H9 (cell line): ENCODE measurements at regions not wholly inside any gene's neighbourhood (a gene's known extent, or its start where the extent isn't known, plus 50 kb on each side); places are given as distances from the start of the nearest gene placed in this dataset.
"Not testable (repeated sequence)": the region's sequence is repeated elsewhere in the genome, so short reads cannot be mapped to it uniquely, and the experiment has no call there.

Source experiments
- DNase-seq: peaks from one replicate; pipeline ENCODE4 v3.0.0-alpha.2; 2017
- H2AFZ ChIP-seq: one replicate; pipeline ENCODE4 v1.6.1; 2013; ENCODE audit warnings: mild to moderate bottlenecking, low read length, control low read depth, moderate library complexity
- H2AK5ac ChIP-seq: 2 replicates; pipeline ENCODE4 v1.6.1; 2013; ENCODE audit warnings: low read length, control low read depth, mixed read lengths; ENCODE audit not compliant: insufficient read length
- H2BK120ac ChIP-seq: one replicate; pipeline ENCODE4 v1.6.1; 2013; ENCODE audit warnings: low read depth, mild to moderate bottlenecking, low read length, control low read depth, inconsistent platforms; ENCODE audit not compliant: poor library complexity, severe bottlenecking
- H2BK12ac ChIP-seq: 2 replicates; pipeline ENCODE4 v1.6.1; 2013; ENCODE audit warnings: low read length, control low read depth, mixed read lengths, low read depth; ENCODE audit not compliant: insufficient read length
- H2BK15ac ChIP-seq: 2 replicates; pipeline ENCODE4 v1.6.1; 2013; ENCODE audit warnings: low read depth, low read length, control low read depth
- H2BK20ac ChIP-seq: one replicate; pipeline ENCODE4 v1.6.1; 2013; ENCODE audit warnings: low read depth, mild to moderate bottlenecking, low read length, control low read depth, inconsistent platforms; ENCODE audit not compliant: poor library complexity, severe bottlenecking
- H2BK5ac ChIP-seq: 2 replicates; pipeline ENCODE4 v1.6.1; 2013; ENCODE audit warnings: low read length, control low read depth, mixed read lengths; ENCODE audit not compliant: insufficient read length
- H3K14ac ChIP-seq: 2 replicates; pipeline ENCODE4 v1.6.1; 2013; ENCODE audit warnings: low read length, control low read depth; ENCODE audit not compliant: insufficient read depth
- H3K18ac ChIP-seq: 2 replicates; pipeline ENCODE4 v1.6.1; 2013; ENCODE audit warnings: low read depth, mild to moderate bottlenecking, mixed read lengths, low read length, control low read depth; ENCODE audit not compliant: insufficient read length
- H3K23ac ChIP-seq: 2 replicates; pipeline ENCODE4 v1.6.1; 2013; ENCODE audit warnings: low read length, control low read depth, mixed read lengths, low read depth; ENCODE audit not compliant: insufficient read length
- H3K23me2 ChIP-seq: 2 replicates; pipeline ENCODE4 v1.6.1; 2013; ENCODE audit warnings: low read depth, mild to moderate bottlenecking, mixed read lengths, low read length, control low read depth; ENCODE audit not compliant: insufficient read length, poor library complexity, severe bottlenecking
- H3K27ac ChIP-seq: 2 replicates; pipeline ENCODE4 v1.5.1; 2013; ENCODE audit warnings: low read length, control low read depth, mixed read lengths, low read depth; ENCODE audit not compliant: insufficient read length
- H3K27me3 ChIP-seq: 2 replicates; pipeline ENCODE4 v1.6.1; 2013; ENCODE audit warnings: low read length, control low read depth, inconsistent platforms; ENCODE audit not compliant: insufficient read depth
- H3K4ac ChIP-seq: 2 replicates; pipeline ENCODE4 v1.6.1; 2013; ENCODE audit warnings: low read depth, mild to moderate bottlenecking, control low read depth, inconsistent platforms, low read length, moderate library complexity
- H3K4me1 ChIP-seq: 2 replicates; pipeline ENCODE4 v1.6.1; 2013; ENCODE audit warnings: low read length, control low read depth, inconsistent platforms; ENCODE audit not compliant: insufficient read depth
- H3K4me2 ChIP-seq: 2 replicates; pipeline ENCODE4 v1.6.1; 2013; ENCODE audit warnings: low read length, control low read depth, mixed read lengths; ENCODE audit not compliant: insufficient read length, insufficient read depth
- H3K56ac ChIP-seq: 2 replicates; pipeline ENCODE4 v1.6.1; 2013; ENCODE audit warnings: low read depth, mild to moderate bottlenecking, mixed read lengths, low read length, control low read depth; ENCODE audit not compliant: insufficient read length
- H3K79me1 ChIP-seq: 2 replicates; pipeline ENCODE4 v1.6.1; 2013; ENCODE audit warnings: low read depth, mild to moderate bottlenecking, moderate library complexity, low read length, control low read depth, inconsistent platforms; ENCODE audit not compliant: insufficient read depth, poor library complexity, severe bottlenecking
- H3K79me2 ChIP-seq: 2 replicates; pipeline ENCODE4 v1.6.1; 2013; ENCODE audit warnings: low read length, control low read depth, inconsistent platforms; ENCODE audit not compliant: insufficient read depth
- H3K9ac ChIP-seq: 2 replicates; pipeline ENCODE4 v1.6.1; 2013; ENCODE audit warnings: low read length, control low read depth, mixed read lengths; ENCODE audit not compliant: insufficient read length; ENCODE audit errors: extremely low read depth
- H3K9me3 ChIP-seq: one replicate; pipeline ENCODE4 v1.6.1; 2013; ENCODE audit warnings: low read depth, low read length, inconsistent platforms; ENCODE audit not compliant: control insufficient read depth
- H3T11ph ChIP-seq: one replicate; pipeline ENCODE4 v1.6.1; 2013; ENCODE audit warnings: mild to moderate bottlenecking, low read length, control low read depth, inconsistent platforms
- H4K20me1 ChIP-seq: one replicate; pipeline ENCODE4 v1.6.1; 2013; ENCODE audit not compliant: control insufficient read depth, insufficient read length, insufficient read depth
- H4K5ac ChIP-seq: 2 replicates; pipeline ENCODE4 v1.6.1; 2013; ENCODE audit warnings: low read depth, mild to moderate bottlenecking, mixed read lengths, low read length, control low read depth; ENCODE audit not compliant: insufficient read length
- H4K8ac ChIP-seq: replicated peaks from 2 replicates; pipeline ENCODE4 v1.6.1; 2013; ENCODE audit warnings: low read length, control low read depth, mixed read lengths, low read depth; ENCODE audit not compliant: insufficient read length
- H4K91ac ChIP-seq: 2 replicates; pipeline ENCODE4 v1.6.1; 2013; ENCODE audit warnings: low read depth, mild to moderate bottlenecking, moderate library complexity, mixed read lengths, low read length, control low read depth; ENCODE audit not compliant: insufficient read length
- H3K27ac Mint-ChIP-seq, 3 experiments: 2 replicates in 2 of 3; 3 replicates in 1 of 3; pipeline ENCODE4 v1.8.0; 2020 to 2021; ENCODE audit warnings: mixed read lengths in 3 of 3, mild to moderate bottlenecking in 1 of 3, moderate library complexity in 1 of 3
- H3K27me3 Mint-ChIP-seq: 2 replicates; pipeline ENCODE4 v1.8.0; 2021; ENCODE audit warnings: low read depth, mild to moderate bottlenecking, moderate library complexity, mixed read lengths
- H3K36me3 Mint-ChIP-seq, 3 experiments: 2 replicates in 2 of 3; 3 replicates in 1 of 3; pipeline ENCODE4 v1.8.0; 2020 to 2021; ENCODE audit warnings: low read depth in 3 of 3, mixed read lengths in 3 of 3; ENCODE audit not compliant: insufficient read depth in 1 of 3
- H3K4me1 Mint-ChIP-seq, 2 experiments: 2 replicates each; pipeline ENCODE4 v1.8.0; 2020; ENCODE audit warnings: mixed read lengths in 2 of 2
- H3K4me3 Mint-ChIP-seq, 2 experiments: 2 replicates in 1 of 2; 3 replicates in 1 of 2; pipeline ENCODE4 v1.8.0; 2020 to 2021; ENCODE audit warnings: mild to moderate bottlenecking in 2 of 2, mixed read lengths in 2 of 2, moderate library complexity in 1 of 2
- H3K9me3 Mint-ChIP-seq, 2 experiments: 2 replicates in 1 of 2; 3 replicates in 1 of 2; pipeline ENCODE4 v1.8.0; 2020; ENCODE audit warnings: mild to moderate bottlenecking in 2 of 2, mixed read lengths in 2 of 2, moderate library complexity in 1 of 2
- WGBS: extraction: QIAGEN DNeasy Blood & Tissue Kit; methylation state at CpG from one replicate; pipeline ENCODE4 v1.1.7; 2013; ENCODE audit warnings: missing lambda C conversion rate, low lambda C conversion rate, mixed read lengths; ENCODE audit not compliant: insufficient read length; ENCODE audit errors: extremely low coverage; 5-methylcytosine and 5-hydroxymethylcytosine counted together
- TF ChIP-seq, protein P1 (sequence below): fragments of 200-600 bp; sonication (generic); conservative IDR thresholded peaks from 3 replicates; pipeline ENCODE4 v1.8.0; 2021; ENCODE audit warnings: antibody characterized with exemption, mild to moderate bottlenecking

DNA sequence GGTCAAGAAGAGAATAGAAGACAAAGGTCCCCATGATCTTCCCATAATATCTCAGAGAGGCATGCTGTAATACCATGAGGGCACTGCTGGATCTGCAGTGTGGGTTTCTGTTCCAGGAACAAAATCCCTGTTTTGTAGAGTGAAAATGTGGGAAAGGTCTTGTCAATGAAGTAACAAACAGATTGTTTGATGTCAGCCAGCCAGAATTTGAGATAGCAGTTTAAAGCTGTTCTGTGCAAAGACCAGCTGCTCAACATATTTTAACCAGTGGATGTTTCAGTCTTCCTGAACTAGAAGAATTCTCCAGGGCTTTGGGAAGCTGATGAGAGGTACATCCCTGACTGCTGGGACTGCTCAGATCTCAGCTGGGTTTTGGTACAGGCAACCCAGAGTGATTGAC, 1012.5 kb downstream of the DNAJB9 start:
- no peaks in the 10 kb centered on the region for H4K20me1 ChIP-seq
- no peaks in the 10 kb centered on the region for H3K27me3 ChIP-seq
- no peak overlapping the region for H4K5ac ChIP-seq
- H2BK12ac ChIP-seq: no peak overlapping the region
- peaks cover 9% of the 10 kb centered on the region; the same call in 1 of the 2 replicates for H3K4me1 ChIP-seq
- no peak overlapping the region for H3K14ac ChIP-seq
- H2BK20ac ChIP-seq: no peak overlapping the region
- H2BK120ac ChIP-seq: no peak overlapping the region
- no peak overlapping the region for H3K18ac ChIP-seq
- H3K9me3 Mint-ChIP-seq: peaks cover 11 to 25% of the 10 kb centered on the region in 2 experiments
- no peaks in the 10 kb centered on the region for H3K9me3 ChIP-seq
- no peak overlapping the region for H3T11ph ChIP-seq
- H4K8ac ChIP-seq: no peak overlapping the region
- H3K4me1 Mint-ChIP-seq: peaks cover 5 to 49% of the 10 kb centered on the region in 2 experiments; a peak in 3 of 4 replicates
- TF ChIP-seq, protein P1, sequence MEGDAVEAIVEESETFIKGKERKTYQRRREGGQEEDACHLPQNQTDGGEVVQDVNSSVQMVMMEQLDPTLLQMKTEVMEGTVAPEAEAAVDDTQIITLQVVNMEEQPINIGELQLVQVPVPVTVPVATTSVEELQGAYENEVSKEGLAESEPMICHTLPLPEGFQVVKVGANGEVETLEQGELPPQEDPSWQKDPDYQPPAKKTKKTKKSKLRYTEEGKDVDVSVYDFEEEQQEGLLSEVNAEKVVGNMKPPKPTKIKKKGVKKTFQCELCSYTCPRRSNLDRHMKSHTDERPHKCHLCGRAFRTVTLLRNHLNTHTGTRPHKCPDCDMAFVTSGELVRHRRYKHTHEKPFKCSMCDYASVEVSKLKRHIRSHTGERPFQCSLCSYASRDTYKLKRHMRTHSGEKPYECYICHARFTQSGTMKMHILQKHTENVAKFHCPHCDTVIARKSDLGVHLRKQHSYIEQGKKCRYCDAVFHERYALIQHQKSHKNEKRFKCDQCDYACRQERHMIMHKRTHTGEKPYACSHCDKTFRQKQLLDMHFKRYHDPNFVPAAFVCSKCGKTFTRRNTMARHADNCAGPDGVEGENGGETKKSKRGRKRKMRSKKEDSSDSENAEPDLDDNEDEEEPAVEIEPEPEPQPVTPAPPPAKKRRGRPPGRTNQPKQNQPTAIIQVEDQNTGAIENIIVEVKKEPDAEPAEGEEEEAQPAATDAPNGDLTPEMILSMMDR: no peak
- H3K27ac ChIP-seq: no peak overlapping the region
- H2BK5ac ChIP-seq: no peak overlapping the region
- peaks cover 3% of the 10 kb centered on the region for H3K79me1 ChIP-seq
- DNase-seq: no peak
- no peak overlapping the region for H3K23ac ChIP-seq
- H3K9ac ChIP-seq: no peak overlapping the region
- peaks cover 9 to 60% (median 23%) of the 10 kb centered on the region in 3 experiments; a peak in 6 of 7 replicates for H3K36me3 Mint-ChIP-seq
- H2AK5ac ChIP-seq: no peak overlapping the region
- H2BK15ac ChIP-seq: no peak overlapping the region
- H3K4me2 ChIP-seq: no peak overlapping the region
- no peak overlapping the region for H3K4me3 Mint-ChIP-seq
- H3K4ac ChIP-seq: no peak overlapping the region
- H4K91ac ChIP-seq: no peak overlapping the region
- H2AFZ ChIP-seq: no peak overlapping the region
- H3K27ac Mint-ChIP-seq: no peak overlapping the region
- peaks cover 14% of the 10 kb centered on the region; the same call in 1 of the 2 replicates for H3K79me2 ChIP-seq
- no peak overlapping the region for H3K56ac ChIP-seq
- no peaks in the 10 kb centered on the region for H3K27me3 Mint-ChIP-seq
- no peaks in the 10 kb centered on the region for H3K23me2 ChIP-seq

DNA sequence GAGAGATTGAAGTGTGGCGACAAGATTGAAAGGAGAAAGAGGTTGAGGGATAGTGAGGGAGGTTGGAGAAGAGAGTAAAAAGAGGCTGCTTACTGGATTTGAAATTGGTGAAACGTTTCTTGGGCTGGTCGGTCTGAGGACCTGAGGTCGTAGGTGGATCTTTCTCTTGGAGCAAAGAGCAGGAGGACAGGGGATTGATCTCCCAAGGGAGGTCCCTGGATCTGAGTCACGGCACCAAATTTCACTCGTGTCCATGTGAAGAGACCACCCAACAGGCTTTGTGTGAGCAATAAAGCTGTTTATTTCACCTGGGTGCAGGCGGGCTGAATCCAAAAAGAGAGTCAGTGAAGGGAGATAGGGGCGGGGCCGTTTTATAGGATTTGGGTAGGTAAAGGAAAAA, 1027.3 kb downstream of the DNAJB9 start:
- not testable (repeated sequence) for H3K4me3 Mint-ChIP-seq, H3K18ac ChIP-seq, H3K4me1 ChIP-seq, H2BK120ac ChIP-seq, H3K23me2 ChIP-seq, H4K8ac ChIP-seq, H3K27me3 Mint-ChIP-seq, H4K91ac ChIP-seq, H2BK5ac ChIP-seq, H3K23ac ChIP-seq, H3K56ac ChIP-seq, H3K9me3 ChIP-seq, H2BK15ac ChIP-seq, H4K20me1 ChIP-seq, H3K79me1 ChIP-seq, H3K27me3 ChIP-seq, H2AFZ ChIP-seq, DNase-seq, H2BK12ac ChIP-seq, H3K4ac ChIP-seq, H2AK5ac ChIP-seq, H4K5ac ChIP-seq, H3K79me2 ChIP-seq, H2BK20ac ChIP-seq, H3T11ph ChIP-seq
- Histone ChIP-seq H3K14ac (peak overlapping the region; percentile 75; the same call in 1 of the 2 replicates), H3K4me2 (peak overlapping the region; percentile 33), H3K27ac (peak overlapping the region; percentile 94), H3K9ac (peak overlapping the region; percentile 95)
- no CpG with 5 or more reads among the region's 9 CpGs for WGBS
- Mint-ChIP-seq H3K36me3 (peaks cover 8 to 14% (median 10%) of the 10 kb centered on the region in 3 experiments), H3K9me3 (peaks cover 13 to 20% of the 10 kb centered on the region in 2 experiments), H3K27ac (peak overlapping the region; percentile 29 to 96 (median 84); a peak in 5 of 7 replicates), H3K4me1 (peaks cover 11 to 30% of the 10 kb centered on the region in 2 experiments)
